ENCODE measurements at regions not wholly inside any gene's neighbourhood (a gene's known extent, or its start where the extent isn't known, plus 50 kb on each side); places are given as distances from the start of the nearest gene placed in this dataset.

- no peak for DNase-seq
Measured at GRCh38 chrX:39176105-39176504, 374.8 kb downstream of the MID1IP1 start.

GRCh38 chrX:39189431-39189830, 388.2 kb downstream of the MID1IP1 start:
- no peak for DNase-seq

GRCh38 chrX:39194673-39195072, 393.4 kb downstream of the MID1IP1 start:
- DNase-seq = no peak

GRCh38 chrX:39195156-39195555, 393.9 kb downstream of the MID1IP1 start:
- no peak for DNase-seq

GRCh38 chrX:39196192-39197102, 395.2 kb downstream of the MID1IP1 start:
- no peak for DNase-seq

GRCh38 chrX:39199429-39199828, 398.2 kb downstream of the MID1IP1 start:
- DNase-seq = no peak

GRCh38 chrX:39201305-39201990, 400.2 kb downstream of the MID1IP1 start:
- no peak for DNase-seq

- DNase-seq = no peak
Measured at GRCh38 chrX:39202641-39203040, 401.4 kb downstream of the MID1IP1 start.

GRCh38 chrX:39203427-39203826, 402.2 kb downstream of the MID1IP1 start:
- DNase-seq = no peak

GRCh38 chrX:39204353-39204752, 403.1 kb downstream of the MID1IP1 start:
- no peak for DNase-seq

- DNase-seq = no peak
Measured at GRCh38 chrX:39204945-39205344, 403.7 kb downstream of the MID1IP1 start.

- DNase-seq = no peak
Measured at GRCh38 chrX:39205467-39205866, 404.2 kb downstream of the MID1IP1 start.

- no peak for DNase-seq
Measured at GRCh38 chrX:39206399-39207145, 405.3 kb downstream of the MID1IP1 start.

GRCh38 chrX:39211501-39211900, 410.2 kb downstream of the MID1IP1 start:
- DNase-seq = no peak

- no peak for DNase-seq
Measured at GRCh38 chrX:39212456-39212855, 411.2 kb downstream of the MID1IP1 start.

GRCh38 chrX:39214387-39215126, 413.3 kb downstream of the MID1IP1 start:
- peak in 1 of 2 donors; percentile 40 for DNase-seq

- DNase-seq = no peak
Measured at GRCh38 chrX:39220952-39221351, 419.7 kb downstream of the MID1IP1 start.

GRCh38 chrX:39222346-39223113, 421.3 kb downstream of the MID1IP1 start:
- DNase-seq = no peak

- no peak for DNase-seq
Measured at GRCh38 chrX:39226251-39226650, 425.0 kb downstream of the MID1IP1 start.

GRCh38 chrX:39227371-39227770, 426.1 kb downstream of the MID1IP1 start:
- no peak for DNase-seq

GRCh38 chrX:39238006-39238405, 436.7 kb downstream of the MID1IP1 start:
- no peak for DNase-seq

- no peak for DNase-seq
Measured at GRCh38 chrX:39242187-39242586, 440.9 kb downstream of the MID1IP1 start.

Data from hippocampal formation (tissue), 2 donors.